ENCODE measurements at regions not wholly inside any gene's neighbourhood (a gene's known extent, or its start where the extent isn't known, plus 50 kb on each side); places are given as distances from the start of the nearest gene placed in this dataset.
"Not testable (repeated sequence)": the region's sequence is repeated elsewhere in the genome, so short reads cannot be mapped to it uniquely, and the experiment has no call there.

DNA sequence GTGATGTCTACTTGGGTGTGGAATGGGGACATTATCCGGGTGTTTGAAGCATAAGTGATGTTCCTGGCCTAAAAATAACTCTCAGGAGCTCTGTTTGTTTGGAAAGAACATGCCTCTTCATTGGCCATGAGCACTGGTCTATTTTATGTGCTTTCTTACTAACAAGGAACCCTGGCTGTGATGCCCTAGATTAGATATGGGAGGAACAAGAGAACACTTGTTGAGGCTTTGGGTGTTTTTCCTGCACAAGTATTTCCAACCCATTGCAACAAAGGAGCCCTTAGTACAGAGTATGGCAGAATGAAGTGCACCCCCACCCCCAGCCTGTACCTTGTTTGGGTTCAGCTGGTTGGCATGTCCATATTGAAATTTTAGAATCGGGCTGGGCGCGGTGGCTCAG is 95.9 kb downstream of the SLC4A3 start:
- intact Hi-C loops (cut with DNase I), result no loop called here
- no peak for DNase-seq (ENCODE audit: low spot score)

DNA sequence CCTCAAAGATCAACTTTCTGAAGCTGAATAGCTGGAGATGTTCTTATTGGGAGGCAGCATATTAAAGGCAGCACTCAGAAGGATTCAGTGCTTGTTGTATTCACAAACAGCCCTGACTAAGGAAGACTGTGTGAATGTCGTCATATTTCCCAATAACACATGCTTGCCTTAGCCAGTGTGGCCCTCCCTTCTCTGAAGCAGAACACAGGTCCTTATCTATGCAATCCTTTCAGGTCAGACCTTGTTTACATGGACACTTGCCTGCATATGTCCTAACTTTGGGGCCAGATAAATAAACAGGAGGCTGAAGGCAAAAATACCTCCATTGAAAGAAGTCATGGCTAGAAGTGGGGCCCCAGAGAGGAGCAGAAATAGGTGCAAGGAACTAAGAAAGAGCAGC is 97.2 kb downstream of the SLC4A3 start:
- intact Hi-C loops (cut with DNase I), result no loop called here
- DNase-seq (ENCODE audit: low spot score), result no peak

DNA sequence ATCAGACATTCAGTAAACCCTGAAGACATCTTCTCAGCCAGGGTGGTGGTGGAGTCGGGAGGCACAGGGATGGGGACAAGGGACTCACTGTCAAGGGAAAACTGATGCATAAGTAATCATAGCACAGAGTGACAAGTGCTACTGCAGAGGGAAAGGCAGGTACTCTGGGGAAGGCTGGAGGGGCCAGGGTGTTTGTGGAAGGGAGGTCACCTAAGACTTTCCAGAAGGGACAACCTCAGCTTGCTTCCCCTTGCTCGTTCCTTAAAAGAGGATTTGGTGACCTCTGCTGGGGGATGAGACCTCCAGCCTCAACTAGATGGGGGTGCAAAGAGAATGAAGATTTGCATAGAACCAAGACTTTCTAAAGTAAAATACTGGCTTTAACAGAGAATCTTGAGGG is 99.5 kb downstream of the SLC4A3 start:
- intact Hi-C loops (cut with DNase I), result no loop called here

DNA sequence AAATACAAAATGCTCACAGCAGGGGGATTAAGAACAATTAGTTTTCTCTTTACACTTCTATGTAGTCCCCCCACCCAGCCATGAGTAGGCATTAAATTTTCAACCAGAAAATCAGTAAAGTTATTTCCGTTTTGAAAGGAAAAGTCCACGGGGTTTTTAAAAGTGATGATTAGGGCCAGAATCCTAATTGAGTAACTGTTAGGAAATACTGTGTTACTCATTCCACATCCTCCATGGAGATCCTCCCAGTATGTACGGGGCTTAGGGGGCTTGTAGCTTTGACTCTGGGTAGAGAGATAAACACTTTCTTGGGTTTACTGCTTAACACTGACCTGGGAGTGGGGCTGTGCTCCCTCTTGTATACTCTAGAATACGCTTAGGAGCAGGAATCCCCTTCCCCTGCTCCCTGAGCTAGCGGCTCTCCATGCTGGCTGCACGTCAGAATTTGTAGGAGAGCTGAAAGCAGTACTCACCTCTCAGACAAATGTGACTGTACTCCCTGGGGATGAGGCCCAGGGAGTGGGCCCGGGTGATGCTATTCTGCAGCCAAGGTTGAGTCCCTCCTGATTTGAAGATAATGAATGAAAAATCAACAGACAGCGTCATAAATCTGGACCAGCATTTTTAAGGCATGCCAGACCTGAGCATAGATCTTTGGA is 100.5 kb downstream of the SLC4A3 start:
- DNase-seq (ENCODE audit: low spot score), result no peak
- intact Hi-C loops (cut with DNase I), result no loop called here

More for the DNA sequence above, 99.5 kb downstream of the SLC4A3 start:
- no peak for DNase-seq (ENCODE audit: low spot score)

DNA sequence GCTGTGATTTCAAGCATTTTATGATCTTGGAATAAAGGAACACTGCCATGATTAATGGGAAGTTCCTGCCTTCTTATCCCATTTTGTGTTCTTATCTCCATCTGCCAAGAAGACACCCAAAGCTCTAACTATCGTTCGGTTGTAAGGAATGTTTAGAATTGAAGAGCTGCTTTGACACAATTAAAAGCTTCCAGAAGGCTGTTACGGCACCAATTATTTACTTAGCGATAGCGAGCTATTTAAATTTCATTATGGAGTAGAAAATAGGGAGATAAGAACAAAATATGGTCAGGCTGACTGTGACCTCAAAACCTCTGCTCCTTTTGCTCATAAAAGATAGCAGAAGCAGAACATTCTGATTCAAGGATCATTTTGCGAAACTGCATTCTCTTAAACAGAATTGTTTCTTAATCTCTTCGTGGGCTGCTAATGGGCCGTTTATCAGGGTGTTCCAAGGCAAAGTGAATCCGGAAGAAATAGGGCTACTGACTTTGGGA is 101.6 kb downstream of the SLC4A3 start:
- DNase-seq (ENCODE audit: low spot score), result no peak
- intact Hi-C loops (cut with DNase I), result no loop called here

DNA sequence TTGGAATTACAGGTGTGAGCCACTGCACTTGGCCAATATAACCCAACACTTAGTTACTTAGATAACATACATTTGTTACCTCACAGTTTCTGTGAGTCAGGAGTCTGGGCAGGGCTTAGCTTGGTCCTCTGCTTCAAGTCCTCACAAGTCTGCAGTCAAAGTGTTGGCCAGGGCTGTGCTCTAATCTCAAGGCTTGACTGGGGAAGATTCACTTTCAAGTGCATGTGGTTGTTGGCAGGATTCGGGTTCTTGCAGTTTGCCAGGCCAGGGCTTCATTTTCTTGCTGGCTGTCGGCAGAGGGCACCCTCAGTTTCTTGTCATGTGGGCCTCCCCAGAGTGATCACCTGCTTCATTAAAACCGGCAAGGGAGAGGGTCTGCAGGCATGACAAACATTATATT is 103.7 kb downstream of the SLC4A3 start:
- DNase-seq (ENCODE audit: low spot score), result no peak
- intact Hi-C loops (cut with DNase I), result loop anchor here (10.0 kb wide), 1 partner anchor 954 kb away; no protein-coding TSS in a partner anchor

DNA sequence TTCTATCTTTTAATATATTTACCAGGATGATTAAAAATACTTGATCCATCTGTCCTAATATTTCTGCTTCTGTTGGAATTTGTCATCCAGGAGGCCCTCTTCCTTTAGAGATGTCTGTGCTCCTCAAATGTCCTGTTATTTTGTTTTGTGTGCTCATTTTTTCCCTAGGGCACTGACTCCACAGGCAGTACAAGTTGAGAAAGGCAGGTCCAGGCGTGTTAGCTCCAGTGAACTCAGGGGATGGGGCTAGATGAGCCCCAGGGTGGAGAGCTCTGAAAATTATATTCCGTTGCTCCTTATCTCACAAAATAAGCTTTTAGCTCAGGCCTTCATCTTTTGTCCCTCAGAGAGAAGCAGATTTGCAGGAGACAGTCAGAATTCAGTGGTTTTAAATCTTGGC is 105.7 kb downstream of the SLC4A3 start:
- DNase-seq (ENCODE audit: low spot score), result no peak
- intact Hi-C loops (cut with DNase I), result loop anchor here (10.0 kb wide), 1 partner anchor 952 kb away; no protein-coding TSS in a partner anchor

DNA sequence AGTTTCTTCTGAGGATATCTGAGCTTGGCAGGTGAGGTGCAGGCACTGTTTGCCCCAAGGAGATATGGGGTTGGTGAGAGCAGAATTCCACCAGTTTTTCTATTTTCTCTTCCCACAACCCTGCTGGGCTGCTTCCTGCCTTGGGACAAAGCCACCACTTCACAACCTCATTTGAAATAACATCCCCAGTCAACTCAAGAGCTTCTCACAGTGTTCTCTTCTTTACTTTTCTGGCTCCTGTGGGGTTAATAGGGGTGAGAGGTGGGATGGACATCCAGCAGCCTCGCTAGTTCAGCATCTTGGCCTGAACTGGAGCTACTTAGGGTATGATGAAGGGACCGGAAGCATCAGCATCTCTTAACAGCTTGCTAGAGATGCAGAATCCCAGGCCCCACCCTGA is 106.3 kb downstream of the SLC4A3 start:
- intact Hi-C loops (cut with DNase I), result loop anchor here (10.0 kb wide), 1 partner anchor 951 kb away; no protein-coding TSS in a partner anchor
- no peak for DNase-seq (ENCODE audit: low spot score)

DNA sequence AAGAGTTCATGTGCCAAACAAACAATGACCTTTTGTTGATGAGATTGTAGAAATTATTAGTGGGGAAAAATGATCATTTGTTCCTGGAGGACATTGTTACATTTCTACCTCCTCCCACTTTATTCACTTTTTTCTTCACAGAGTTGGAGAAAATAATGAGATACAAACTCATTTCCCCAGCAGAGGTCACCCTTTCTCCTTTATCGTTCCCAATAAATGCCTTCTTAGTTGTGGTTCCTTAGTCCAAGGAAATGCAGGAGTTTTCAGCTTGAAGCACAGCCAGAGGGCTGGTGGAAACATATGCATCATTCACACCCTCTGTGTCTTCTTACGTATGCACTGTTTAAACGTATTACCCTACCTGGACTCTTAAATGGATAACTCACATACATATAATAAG is 108.8 kb downstream of the SLC4A3 start:
- intact Hi-C loops (cut with DNase I), result loop anchor here (2.0 to 10.0 kb wide), 3 partner anchors 101 to 1837 kb away; partner anchors contain the start of gene EPHA4
- DNase-seq (ENCODE audit: low spot score), result no peak

DNA sequence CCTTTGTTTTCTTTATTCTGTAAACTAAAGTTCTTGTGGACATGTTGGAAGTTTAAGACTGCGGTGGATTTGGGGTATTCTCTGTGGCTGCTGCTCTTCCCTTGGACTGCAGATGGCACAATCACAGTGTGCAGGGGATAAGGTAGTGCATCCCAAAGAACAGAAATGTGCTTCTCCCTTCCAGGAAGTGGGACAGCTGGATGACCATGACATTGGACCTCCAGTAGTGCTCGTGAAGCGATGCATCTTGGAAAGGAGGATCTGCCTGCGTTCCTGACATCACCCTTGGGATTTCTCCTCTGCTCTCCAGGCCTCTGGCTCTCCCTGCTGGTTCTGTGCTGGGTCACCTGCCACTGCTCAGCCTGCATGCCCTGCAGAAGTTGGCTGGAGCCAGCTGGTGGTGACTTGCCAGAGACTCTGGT is 109.9 kb downstream of the SLC4A3 start:
- no peak for DNase-seq (ENCODE audit: low spot score)
- intact Hi-C loops (cut with DNase I), result loop anchor here (2.0 to 10.0 kb wide), 3 partner anchors 100 to 1836 kb away; partner anchors contain the start of gene EPHA4

DNA sequence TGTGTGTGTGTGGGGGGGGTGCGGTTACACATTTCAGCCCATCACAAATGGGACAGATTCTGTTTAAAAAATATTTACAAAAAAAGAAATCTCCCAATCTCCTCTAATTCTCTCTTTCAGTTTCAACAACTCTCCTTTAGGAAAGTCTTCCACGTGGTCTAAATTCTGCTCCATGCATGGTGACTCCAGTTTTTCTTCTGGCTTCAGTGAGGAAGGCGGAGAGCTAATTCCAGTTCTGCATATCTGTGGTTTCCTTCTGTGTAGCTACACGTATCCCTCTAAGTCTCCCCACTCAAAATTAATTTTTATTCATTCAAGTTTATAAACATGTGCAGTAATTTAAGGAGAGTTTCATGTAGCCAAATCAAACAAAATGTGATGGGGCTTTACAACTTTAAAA is 111.6 kb downstream of the SLC4A3 start:
- DNase-seq (ENCODE audit: low spot score), result no peak
- intact Hi-C loops (cut with DNase I), result loop anchor here (10.0 kb wide), 1 partner anchor 946 kb away; no protein-coding TSS in a partner anchor

DNA sequence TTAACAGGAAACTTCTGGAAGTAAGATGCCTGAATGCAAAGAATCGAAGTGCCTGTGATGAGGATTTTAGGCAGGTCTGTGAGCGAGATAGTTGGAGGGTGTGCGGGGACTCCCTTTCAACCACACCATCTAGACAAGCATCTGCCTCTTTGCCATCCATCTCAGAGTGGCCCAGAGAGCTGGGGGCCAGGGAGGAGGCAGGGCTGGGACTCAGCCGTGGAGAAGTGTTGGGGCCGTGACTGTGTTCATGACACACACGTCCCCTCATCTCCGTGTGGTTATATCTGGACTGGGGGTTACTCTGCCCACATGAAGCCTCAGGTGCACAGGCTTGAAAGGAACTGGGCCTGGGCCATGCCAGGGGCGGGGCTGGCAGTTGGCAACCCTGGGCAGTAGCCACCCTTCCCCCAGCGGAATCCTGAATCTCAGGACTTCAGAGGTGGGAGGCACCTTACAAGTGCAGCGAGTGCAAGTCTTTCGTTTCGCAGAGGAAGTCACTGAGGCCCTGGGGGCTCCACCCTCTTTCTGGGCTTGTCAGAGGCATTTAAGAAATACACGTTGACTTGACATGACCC is 112.5 kb downstream of the SLC4A3 start:
- intact Hi-C loops (cut with DNase I), result loop anchor here (10.0 kb wide), 1 partner anchor 945 kb away; no protein-coding TSS in a partner anchor
- no peak for DNase-seq (ENCODE audit: low spot score)

DNA sequence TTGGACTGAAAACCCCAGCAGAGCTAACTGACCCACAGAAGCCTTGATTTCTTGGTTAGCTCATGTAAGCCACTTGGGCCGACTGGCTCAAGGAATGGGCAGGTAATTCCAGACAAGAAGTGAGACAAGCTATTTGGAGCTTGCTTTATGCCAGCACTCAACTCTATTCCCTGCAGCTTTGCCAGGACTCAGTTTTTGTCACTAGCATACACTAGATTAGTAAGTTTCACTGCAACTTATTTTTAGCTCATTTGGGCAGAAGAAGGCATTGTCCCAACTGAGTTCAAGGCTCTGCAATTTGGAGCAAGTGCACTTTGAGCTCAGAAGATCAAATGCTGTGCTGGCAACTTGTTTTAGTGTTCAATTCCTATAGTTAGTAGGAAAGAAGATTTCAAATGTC is 116.1 kb downstream of the SLC4A3 start:
- intact Hi-C loops (cut with DNase I), result no loop called here
- no peak for DNase-seq (ENCODE audit: low spot score)

DNA sequence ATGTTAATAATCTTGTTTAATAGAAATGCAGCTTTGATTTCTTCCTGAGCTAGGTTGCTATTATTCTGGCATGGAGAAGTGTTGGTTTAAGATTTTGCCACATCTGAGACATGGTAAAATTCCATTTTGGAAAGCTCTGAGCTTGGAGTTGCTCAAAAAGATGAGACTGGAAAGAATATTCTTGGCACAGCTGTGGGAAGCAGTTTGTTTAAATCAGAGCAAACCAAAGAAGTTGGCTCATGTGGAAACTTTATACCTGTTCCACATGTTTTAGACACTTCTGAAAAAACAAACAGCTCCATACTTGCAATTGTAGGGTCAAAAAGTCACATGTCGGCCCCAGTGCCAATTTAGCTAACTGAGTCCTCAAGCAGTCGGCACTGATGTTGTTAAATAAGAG is 116.6 kb downstream of the SLC4A3 start:
- no peak for DNase-seq (ENCODE audit: low spot score)
- intact Hi-C loops (cut with DNase I), result no loop called here

DNA sequence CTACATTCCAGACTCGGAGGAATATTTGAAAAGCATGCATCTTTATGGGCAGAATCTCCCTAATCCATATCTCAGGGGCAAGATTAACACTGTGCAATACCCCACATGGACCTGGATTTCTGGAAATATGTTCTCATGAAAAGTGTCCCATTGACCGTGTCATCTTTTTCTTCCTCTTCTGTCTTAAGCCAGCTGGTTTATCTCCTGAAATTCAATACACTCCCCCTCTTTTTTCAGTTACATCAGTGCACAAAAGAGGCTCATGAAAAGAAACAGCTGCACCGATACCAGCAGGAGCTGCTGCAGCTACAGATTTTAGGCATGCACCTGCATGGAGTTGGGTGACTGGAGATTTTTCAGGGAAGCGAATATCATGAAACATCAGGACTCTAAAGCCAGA is 117.2 kb downstream of the SLC4A3 start:
- no peak for DNase-seq (ENCODE audit: low spot score)
- intact Hi-C loops (cut with DNase I), result no loop called here

DNA sequence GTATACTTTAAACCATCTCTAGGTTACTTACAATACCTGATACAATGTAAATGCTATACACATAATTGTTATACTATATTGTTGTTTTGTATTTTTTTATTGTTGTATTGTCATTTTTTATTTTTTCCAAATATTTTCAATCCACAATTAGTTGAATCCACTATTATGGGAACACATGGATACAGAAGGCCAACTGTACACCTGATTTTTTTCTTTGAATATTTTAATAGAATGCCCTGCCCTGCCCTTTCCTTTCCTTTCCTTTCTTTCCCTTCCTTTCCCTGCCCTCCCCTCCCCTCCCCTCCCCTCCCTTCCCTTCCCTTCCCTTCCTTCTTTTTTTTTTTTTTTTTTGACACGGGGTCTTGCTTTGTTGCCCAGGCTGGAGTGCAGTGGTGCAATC is 120.2 kb downstream of the SLC4A3 start:
- intact Hi-C loops (cut with DNase I), result no loop called here
- no peak for DNase-seq (ENCODE audit: low spot score)

DNA sequence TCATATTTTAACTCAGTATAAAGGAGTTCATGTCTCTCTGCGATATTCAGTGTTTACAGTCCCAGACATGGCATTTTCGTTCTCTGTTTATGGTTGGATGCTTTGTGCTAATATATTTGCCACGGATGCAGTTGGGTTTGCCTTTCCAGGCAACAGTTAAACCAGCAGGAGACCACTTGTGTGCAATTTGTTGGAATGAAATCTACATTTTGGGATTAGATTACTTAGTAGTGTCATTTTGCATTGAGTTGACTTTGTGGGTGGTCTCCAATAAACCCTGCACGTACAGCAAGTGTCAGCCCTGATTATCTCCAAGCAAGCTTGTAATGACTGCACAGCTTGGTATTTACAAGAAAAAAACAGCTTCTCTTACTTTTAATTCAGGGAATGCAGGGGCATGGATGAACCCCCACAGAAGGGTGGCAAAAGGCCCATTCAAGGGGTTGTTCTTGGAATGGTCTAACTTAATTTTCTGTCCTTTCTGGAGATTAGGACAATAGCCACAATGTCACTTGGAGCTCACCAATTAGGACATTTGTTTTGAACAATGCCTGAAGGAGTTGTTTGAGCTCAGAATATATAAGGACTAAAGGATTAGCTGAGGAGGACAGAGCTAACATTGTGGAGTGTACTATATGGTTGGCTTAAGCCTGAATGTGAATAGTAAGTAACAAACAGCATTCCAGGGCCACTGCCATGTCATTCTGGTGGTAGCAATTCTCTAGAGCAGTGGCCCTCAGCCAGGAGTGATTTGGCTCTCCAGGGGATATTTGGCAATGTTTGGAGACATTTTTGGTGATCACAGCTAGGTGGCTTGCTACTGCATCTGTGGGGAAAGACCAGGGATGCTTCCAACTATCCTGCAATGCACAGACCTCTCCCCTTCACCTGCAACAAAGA is 121.5 kb downstream of the SLC4A3 start:
- intact Hi-C loops (cut with DNase I), result no loop called here
- no peak for DNase-seq (ENCODE audit: low spot score)

DNA sequence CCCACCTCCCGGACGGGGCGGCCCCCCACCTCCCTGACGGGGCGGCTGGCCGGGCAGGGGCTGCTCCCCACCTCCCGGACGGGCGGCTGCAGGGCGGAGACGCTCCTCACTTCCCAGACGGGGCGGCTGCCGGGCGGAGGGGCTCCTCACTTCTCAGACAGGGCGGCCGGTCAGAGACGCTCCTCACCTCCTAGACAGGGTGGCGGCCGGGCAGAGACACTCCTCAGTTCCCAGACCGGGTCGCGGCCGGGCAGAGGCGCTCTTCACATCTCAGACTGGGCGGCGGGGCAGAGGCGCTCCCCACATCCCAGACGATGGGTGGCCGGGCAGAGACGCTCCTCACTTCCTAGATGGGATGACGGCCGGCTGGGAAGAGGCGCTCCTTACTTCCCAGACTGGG is 123.7 kb downstream of the SLC4A3 start:
- DNase-seq (ENCODE audit: low spot score); intact Hi-C loops (cut with DNase I): not testable (repeated sequence)

DNA sequence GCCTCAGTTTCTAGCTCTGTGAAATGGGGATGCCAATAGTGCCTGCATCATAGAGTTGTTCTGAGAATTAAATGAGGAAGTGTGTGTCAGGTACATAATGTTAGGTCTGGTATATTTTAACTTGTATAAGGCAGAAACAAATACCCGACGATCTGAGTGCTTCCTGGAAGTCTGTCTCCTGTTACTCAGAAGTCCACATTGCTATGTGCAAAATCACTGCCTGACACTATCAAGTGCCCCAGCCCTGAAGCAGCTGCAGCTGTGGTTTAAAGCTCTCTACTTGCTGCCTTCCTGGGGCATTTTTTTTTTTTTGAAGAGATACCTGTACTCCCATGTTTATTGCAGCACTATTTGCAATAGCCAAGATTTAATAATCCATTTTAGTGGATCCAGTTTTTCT is 125.3 kb downstream of the SLC4A3 start:
- DNase-seq (ENCODE audit: low spot score), result no peak
- intact Hi-C loops (cut with DNase I), result no loop called here

Data from cardiac septum (tissue), 1 donor.